Spinal cord (tissue), 9 donors: ENCODE measurements at regions not wholly inside any gene's neighbourhood (a gene's known extent, or its start where the extent isn't known, plus 50 kb on each side); places are given as distances from the start of the nearest gene placed in this dataset.
A peak's percentile ranks its signal among the peaks of the same experiment; 100 is the strongest.

Experiments used
- DNase-seq, 6 donors: peaks; one replicate each; pipeline versions ENCODE4 v3.0.0 to v3.0.0-alpha.2; 2013 to 2015; ENCODE audit warnings: low spot score in 6 of 6, low read depth in 4 of 6
- H3K27ac ChIP-seq: one replicate; pipeline ENCODE4 v1.5.1; 2013; ENCODE audit warnings: low read depth, low read length, control low read depth
- H3K27me3 ChIP-seq: one replicate; pipeline ENCODE4 v1.6.1; 2013; ENCODE audit warnings: low read length; ENCODE audit not compliant: control insufficient read depth, insufficient read depth
- H3K36me3 ChIP-seq: one replicate; pipeline ENCODE4 v1.6.1; 2013; ENCODE audit warnings: low read length; ENCODE audit not compliant: control insufficient read depth, insufficient read depth
- H3K4me1 ChIP-seq: one replicate; pipeline ENCODE4 v1.6.1; 2013; ENCODE audit warnings: low read length; ENCODE audit not compliant: control insufficient read depth, insufficient read depth
- H3K4me3 ChIP-seq: one replicate; pipeline ENCODE4 v1.5.1; 2013; ENCODE audit warnings: low read depth, low read length, control low read depth
- H3K9me3 ChIP-seq: one replicate; pipeline ENCODE4 v1.6.1; 2013; ENCODE audit warnings: low read length; ENCODE audit not compliant: control insufficient read depth, insufficient read depth
- WGBS: methylation state at CpG from one replicate; pipeline ENCODE4 v1.1.5; 2013; ENCODE audit warnings: missing lambda C conversion rate; ENCODE audit not compliant: insufficient coverage; 5-methylcytosine and 5-hydroxymethylcytosine counted together
- donor health status: healthy.

DNA sequence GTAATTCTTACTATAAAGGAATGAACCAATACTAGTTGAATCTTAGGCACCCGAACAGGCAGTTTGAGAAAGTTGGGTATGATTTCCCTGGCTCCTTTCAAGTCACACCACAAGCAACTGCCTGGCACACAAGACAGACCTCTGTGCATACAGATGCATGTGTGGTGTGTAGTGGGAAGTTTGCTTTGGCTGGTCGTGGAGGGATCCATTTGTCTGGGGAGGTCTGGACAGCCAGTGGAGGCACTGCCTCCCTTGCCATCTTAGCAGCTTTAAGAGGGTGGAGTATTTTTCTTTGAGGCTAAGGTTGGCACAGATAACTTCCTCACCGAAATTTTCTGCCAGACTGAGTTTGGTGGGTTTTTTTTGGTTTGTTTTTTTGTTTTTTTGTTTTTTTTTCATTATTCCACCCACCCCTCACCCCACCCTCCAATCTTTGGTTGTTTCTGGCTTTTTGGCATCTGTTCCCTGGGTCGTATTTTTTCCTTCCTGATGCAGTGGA, 97.1 kb downstream of the TMEM212 start:
- Histone ChIP-seq H3K36me3 (no peaks in the 10 kb centered on the region), H3K4me1 (peaks cover 3% of the 10 kb centered on the region), H3K9me3 (no peaks in the 10 kb centered on the region), H3K4me3 (no peak overlapping the region), H3K27ac (no peak overlapping the region), H3K27me3 (no peaks in the 10 kb centered on the region)
- 17% methylated on average over 1 of the region's 4 CpGs for WGBS
- DNase-seq, result no peak

DNA sequence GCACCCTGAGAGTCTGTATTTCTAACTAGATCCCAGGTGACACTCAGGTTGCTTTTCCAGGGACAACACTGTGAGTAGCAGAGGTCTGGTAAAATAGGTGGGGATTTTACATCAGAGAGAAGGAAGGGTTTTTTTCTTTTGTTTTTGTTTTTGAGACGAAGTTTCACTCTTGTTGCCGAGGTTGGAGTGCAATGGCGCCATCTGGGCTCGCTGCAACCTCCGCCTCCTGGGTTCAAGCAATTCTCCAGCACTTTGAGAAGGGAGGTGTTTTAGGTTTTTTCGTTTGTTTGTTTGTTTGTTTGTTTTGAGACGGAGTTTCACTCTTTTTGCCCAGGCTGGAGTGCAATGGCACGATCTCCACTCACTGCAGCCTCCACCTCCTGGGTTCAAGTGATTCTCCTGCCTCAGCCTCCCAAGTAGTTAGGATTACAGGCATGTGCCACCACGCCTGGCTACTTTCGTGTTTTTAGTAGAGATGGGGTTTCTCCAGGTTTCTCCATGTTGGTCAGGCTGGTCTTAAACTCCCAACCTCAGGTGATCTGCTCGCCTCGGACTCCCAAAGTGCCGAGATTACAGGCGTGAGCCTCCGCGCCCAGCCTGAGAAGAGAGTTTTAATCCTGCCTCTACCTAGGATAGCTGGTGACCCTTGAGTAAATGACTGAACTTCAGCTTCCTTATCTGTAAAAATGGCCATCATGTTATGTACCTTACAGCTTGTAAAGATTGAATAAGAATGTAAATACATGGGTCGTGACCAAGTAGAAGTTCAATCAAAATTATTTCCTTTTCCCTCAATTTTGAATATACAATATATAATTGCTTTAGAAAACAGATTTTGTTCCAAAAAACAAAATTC, 95.9 kb upstream of the FNDC3B start:
- H3K36me3 ChIP-seq, result no peaks in the 10 kb centered on the region
- no peaks in the 10 kb centered on the region for H3K9me3 ChIP-seq
- 92% methylated on average over 8 of the region's 17 CpGs for WGBS
- H3K4me3 ChIP-seq, result no peak overlapping the region
- H3K4me1 ChIP-seq, result peaks cover 3% of the 10 kb centered on the region
- no peak overlapping the region for H3K27ac ChIP-seq
- no peaks in the 10 kb centered on the region for H3K27me3 ChIP-seq
- no peak for DNase-seq

DNA sequence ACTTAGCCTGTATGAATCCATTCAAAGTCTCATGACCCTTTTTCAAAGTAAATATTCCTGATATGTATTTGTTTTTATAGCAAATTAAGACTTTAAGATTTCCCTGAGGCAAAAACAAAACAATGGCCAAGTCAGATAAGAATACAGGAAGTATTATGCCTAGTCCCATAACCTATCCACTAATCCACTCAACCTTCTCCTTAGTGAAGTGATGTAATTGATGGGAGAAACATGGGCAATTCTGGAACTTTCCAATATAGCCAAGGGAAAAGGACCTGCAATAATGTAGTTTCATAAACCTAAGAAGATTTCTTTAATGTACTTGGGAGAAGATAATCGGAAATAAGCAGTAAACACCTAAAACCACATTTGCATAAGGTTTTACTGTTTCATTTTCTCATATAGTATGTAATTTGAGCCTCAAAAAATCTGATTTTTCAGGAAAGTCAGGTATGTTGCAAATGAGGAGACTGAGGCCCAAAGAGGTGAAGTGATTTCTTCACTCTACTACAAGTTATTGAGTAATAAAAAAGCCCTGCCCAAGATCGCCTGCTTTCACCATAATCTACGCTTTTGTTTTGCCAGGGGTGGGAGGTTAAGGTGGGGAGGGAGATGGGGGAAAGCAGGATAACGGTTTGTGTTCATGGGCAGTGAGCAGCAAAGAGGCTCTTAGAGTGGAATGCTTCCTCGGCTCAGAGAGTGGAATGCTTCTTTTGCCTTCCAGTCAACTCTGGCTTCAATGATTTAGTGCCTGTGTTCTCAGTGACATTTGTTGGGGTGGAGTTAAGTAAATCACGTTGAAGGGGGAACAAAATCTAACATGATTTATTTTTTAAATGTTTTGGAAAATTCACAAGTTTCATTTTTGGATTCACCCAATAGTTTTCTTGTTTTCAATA, 95.0 kb upstream of the FNDC3B start:
- peaks cover 3% of the 10 kb centered on the region for H3K4me1 ChIP-seq
- no peak overlapping the region for H3K4me3 ChIP-seq
- 14% methylated on average over 1 of the region's 6 CpGs for WGBS
- H3K9me3 ChIP-seq, result no peaks in the 10 kb centered on the region
- peak in 1 of 6 donors; percentile 16 for DNase-seq
- no peak overlapping the region for H3K27ac ChIP-seq
- no peaks in the 10 kb centered on the region for H3K27me3 ChIP-seq
- no peaks in the 10 kb centered on the region for H3K36me3 ChIP-seq

DNA sequence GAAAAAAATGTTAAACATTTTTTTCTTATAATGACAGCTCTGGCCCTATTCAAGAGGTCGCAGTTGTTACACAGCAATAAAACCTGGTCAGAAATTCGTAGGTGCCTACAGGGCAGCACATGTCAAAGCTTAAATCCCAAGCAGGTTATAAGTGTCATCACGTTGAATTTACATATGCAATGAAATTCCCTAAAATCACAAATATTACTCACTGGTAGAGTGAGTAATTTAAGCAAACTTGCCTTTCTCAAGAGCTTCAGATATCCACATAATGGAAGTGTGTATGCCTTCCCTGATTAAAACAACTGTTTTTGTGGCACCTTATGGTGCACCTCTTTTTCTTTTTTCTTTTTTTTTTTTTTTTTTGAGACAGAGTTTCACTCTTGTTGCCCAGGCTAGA, 90.7 kb upstream of the FNDC3B start:
- Histone ChIP-seq H3K27ac (no peak overlapping the region), H3K9me3 (no peaks in the 10 kb centered on the region), H3K27me3 (no peaks in the 10 kb centered on the region), H3K4me3 (no peak overlapping the region), H3K4me1 (peaks cover 1% of the 10 kb centered on the region), H3K36me3 (no peaks in the 10 kb centered on the region)
- DNase-seq, result no peak
- 100% methylated on average over 2 of the region's 3 CpGs for whole genome bisulfite sequencing

DNA sequence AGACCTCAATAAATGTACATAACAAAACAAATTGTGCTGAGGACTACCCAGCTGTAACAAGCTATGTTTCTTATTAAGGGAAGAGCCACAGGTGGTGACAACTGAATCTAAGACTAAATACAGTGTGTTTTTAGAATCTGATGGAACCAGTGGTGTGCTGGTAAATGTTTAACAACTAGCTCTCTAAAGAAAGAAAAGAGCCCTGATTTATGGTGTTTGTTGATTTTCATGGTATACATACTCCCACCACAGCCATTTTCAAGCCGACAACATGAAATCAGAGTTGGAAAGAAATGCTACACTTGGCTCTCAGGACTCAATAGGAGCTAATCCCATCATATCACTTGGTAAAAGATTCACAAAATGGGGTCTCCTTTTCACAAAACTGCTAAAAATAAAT, 89.8 kb upstream of the FNDC3B start:
- H3K4me1 ChIP-seq, result peaks cover 5% of the 10 kb centered on the region
- no peaks in the 10 kb centered on the region for H3K36me3 ChIP-seq
- DNase-seq, result peak in 1 of 6 donors; percentile 36
- H3K27ac ChIP-seq, result no peak overlapping the region
- H3K9me3 ChIP-seq, result no peaks in the 10 kb centered on the region
- H3K4me3 ChIP-seq, result no peak overlapping the region
- no peaks in the 10 kb centered on the region for H3K27me3 ChIP-seq
- WGBS, result no CpG with 5 or more reads among the region's 1 CpG

DNA sequence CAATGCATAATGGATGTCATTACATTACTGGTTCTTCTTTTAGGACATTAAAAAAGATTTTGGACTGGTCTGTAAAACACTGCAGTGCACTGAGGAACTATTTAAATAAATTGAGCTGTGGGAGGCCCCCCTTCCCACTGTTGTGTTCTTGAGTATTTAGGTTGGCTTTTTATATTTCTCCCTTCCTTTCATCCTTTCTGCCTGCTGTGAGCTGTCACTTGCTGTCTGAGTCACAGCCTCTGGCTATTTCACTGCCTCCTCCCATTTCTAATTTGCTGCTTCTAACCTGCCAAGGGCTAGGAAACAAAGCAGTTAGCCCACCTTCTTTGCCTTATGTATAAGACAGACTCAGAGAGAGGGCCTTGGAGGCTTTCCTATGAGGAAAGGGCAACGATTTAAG, 89.0 kb upstream of the FNDC3B start:
- Histone ChIP-seq H3K27ac (no peak overlapping the region), H3K4me3 (no peak overlapping the region), H3K27me3 (no peaks in the 10 kb centered on the region), H3K36me3 (no peaks in the 10 kb centered on the region), H3K4me1 (peaks cover 5% of the 10 kb centered on the region), H3K9me3 (no peaks in the 10 kb centered on the region)
- no CpG with 5 or more reads among the region's 1 CpG for WGBS
- peak in 2 of 6 donors; percentile 46 to 56 for DNase-seq

DNA sequence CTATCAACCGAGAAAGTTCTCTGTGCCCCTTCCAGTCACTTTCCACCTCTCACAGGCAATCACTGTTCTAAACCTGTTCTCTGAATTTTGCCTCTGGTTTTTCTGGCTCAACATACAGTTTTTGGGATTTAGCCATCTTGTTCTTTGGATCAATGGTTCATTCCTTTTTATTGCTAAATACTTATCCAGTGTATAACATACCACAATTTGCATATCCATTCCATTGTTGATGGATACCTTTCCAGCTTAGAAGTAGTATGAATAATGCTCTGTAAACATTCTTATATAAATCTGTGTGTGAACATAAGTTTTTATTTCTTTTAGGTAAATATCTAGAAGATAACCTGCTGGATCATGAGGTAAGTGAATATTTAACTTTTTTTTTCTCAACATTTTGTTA, 87.8 kb upstream of the FNDC3B start:
- Histone ChIP-seq H3K36me3 (no peaks in the 10 kb centered on the region), H3K9me3 (no peaks in the 10 kb centered on the region), H3K27ac (no peak overlapping the region), H3K4me1 (peaks cover 11% of the 10 kb centered on the region), H3K4me3 (no peak overlapping the region), H3K27me3 (no peaks in the 10 kb centered on the region)
- DNase-seq, result no peak
- WGBS, result 100% methylated on average over 1 of the region's 1 CpG

DNA sequence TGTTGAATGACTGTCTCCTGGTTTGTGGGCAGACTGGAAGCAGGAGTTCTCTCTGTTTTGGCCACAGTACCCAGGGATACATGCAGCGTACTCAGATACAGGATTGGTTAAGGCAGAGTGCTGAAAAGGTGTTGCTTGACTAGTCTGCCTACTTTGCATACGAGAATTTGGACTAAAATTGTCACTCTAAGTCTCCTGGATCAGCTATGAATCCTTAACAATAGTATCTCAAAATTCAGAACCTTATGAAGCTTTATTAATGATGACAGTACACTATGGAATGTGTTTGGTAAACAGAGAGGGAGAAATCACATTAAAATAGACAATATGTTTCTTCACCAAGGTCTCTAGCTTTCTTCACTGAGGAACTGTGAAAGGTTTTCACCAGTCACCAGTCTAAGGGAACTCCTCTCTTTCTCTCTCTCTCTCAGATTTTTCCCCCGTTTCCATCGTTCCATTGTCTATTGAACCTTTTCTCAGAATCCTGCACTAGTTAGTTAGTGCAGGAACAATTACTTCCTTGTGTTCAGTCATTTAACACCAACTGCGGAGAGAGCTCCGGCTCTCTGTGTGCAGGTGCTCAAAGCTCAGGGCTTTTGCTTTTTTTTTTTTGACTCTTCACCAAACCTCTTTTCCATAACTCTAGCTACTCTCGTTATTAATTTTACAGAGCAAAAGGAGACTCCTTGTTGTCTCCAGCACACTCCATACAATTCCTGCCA, 85.9 kb upstream of the FNDC3B start:
- Histone ChIP-seq H3K36me3 (no peaks in the 10 kb centered on the region), H3K9me3 (no peaks in the 10 kb centered on the region), H3K27me3 (no peaks in the 10 kb centered on the region), H3K27ac (peak overlapping the region; percentile 61), H3K4me1 (peaks cover 17% of the 10 kb centered on the region), H3K4me3 (no peak overlapping the region)
- DNase-seq, result peak in 2 of 6 donors; percentile 19 to 43
- WGBS, result 30% methylated on average over 2 of the region's 7 CpGs

DNA sequence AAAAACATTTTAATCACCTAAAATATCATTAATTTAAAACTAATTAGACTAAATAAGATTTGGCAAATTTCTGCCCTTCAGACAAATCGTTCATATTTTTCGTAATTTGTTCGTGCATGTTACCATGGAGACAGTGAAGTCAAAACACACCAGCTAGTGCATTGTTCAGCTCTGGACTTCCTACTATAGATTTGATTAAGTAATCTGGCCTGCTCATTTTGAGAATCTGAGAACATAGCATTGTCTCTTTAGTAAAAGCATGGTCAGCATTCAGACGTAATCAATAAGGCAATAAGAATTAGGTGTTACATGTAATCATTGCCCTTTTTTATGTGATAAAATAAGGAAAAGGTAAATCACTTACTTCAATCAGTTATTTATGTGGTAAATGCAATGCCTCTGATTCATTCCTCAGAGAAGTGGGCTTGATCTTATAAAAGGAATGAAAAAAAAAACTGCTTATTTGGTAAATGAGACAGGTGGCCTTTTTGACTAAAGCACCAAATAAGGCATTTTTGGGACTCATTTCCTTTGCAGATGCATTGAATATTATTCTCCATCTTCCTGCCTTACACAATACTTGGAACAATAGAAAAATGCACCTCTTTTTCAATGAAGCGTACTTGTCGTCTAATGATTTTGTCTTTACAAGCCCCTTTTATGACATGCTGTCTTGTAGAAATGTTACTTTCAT, 84.5 kb upstream of the FNDC3B start:
- H3K4me3 ChIP-seq, result no peak overlapping the region
- no peaks in the 10 kb centered on the region for H3K36me3 ChIP-seq
- no peaks in the 10 kb centered on the region for H3K9me3 ChIP-seq
- H3K27me3 ChIP-seq, result no peaks in the 10 kb centered on the region
- peaks cover 17% of the 10 kb centered on the region for H3K4me1 ChIP-seq
- WGBS, result no CpG with 5 or more reads among the region's 6 CpGs
- H3K27ac ChIP-seq, result peak overlapping the region; percentile 72
- peak in 2 of 6 donors; percentile 63 to 87 for DNase-seq
